ENCODE measurements at regions not wholly inside any gene's neighbourhood (a gene's known extent, or its start where the extent isn't known, plus 50 kb on each side); places are given as distances from the start of the nearest gene placed in this dataset.

- intact Hi-C loops (cut with DNase I) = loop anchor here in 1 of 2 donors (5.0 kb wide), 2 partner anchors 35 to 150 kb away; no protein-coding TSS in a partner anchor
- Histone ChIP-seq H3K27ac (no peak overlapping the region), H3K4me1 (peaks cover 24% of the 10 kb centered on the region), H3K4me3 (no peak overlapping the region), H3K36me3 (ENCODE audit: insufficient read depth in 1 of 2, low read depth in 1 of 2) (no peaks in the 10 kb centered on the region), H3K27me3 (ENCODE audit: insufficient read depth in 3 of 3, low read length in 2 of 3) (no peaks in the 10 kb centered on the region), H3K9me3 (no peaks in the 10 kb centered on the region)
- WGBS, 3 donors = 75 to 83% (median 81%) methylated on average over 2 of the region's 2 CpGs
- DNase-seq = no peak
- ATAC-seq = no peak
- TF ChIP-seq, protein P1, sequence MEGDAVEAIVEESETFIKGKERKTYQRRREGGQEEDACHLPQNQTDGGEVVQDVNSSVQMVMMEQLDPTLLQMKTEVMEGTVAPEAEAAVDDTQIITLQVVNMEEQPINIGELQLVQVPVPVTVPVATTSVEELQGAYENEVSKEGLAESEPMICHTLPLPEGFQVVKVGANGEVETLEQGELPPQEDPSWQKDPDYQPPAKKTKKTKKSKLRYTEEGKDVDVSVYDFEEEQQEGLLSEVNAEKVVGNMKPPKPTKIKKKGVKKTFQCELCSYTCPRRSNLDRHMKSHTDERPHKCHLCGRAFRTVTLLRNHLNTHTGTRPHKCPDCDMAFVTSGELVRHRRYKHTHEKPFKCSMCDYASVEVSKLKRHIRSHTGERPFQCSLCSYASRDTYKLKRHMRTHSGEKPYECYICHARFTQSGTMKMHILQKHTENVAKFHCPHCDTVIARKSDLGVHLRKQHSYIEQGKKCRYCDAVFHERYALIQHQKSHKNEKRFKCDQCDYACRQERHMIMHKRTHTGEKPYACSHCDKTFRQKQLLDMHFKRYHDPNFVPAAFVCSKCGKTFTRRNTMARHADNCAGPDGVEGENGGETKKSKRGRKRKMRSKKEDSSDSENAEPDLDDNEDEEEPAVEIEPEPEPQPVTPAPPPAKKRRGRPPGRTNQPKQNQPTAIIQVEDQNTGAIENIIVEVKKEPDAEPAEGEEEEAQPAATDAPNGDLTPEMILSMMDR (IDR thresholded peaks at IDR 0.05) = no peak
Observed at GRCh38 chr18:27411911-27412310, 226.8 kb upstream of the CHST9 start.

GRCh38 chr18:27411013-27411412 lies 225.9 kb upstream of the CHST9 start:
- H3K9me3 ChIP-seq = no peaks in the 10 kb centered on the region
- DNase-seq = no peak
- 45 to 56% (median 56%) methylated on average over 1 of the region's 1 CpG for WGBS, 3 donors
- no peak overlapping the region for H3K27ac ChIP-seq
- no peaks in the 10 kb centered on the region for H3K36me3 ChIP-seq (ENCODE audit: insufficient read depth in 1 of 2, low read depth in 1 of 2)
- TF ChIP-seq, protein P1 (IDR thresholded peaks at IDR 0.05) = no peak
- H3K4me3 ChIP-seq = no peak overlapping the region
- no peak for ATAC-seq
- intact Hi-C loops (cut with DNase I) = loop anchor here in 1 of 2 donors (5.0 kb wide), 2 partner anchors 34 to 151 kb away; no protein-coding TSS in a partner anchor
- H3K4me1 ChIP-seq = peaks cover 24% of the 10 kb centered on the region
- H3K27me3 ChIP-seq (ENCODE audit: insufficient read depth in 3 of 3, low read length in 2 of 3) = no peaks in the 10 kb centered on the region

DNA sequence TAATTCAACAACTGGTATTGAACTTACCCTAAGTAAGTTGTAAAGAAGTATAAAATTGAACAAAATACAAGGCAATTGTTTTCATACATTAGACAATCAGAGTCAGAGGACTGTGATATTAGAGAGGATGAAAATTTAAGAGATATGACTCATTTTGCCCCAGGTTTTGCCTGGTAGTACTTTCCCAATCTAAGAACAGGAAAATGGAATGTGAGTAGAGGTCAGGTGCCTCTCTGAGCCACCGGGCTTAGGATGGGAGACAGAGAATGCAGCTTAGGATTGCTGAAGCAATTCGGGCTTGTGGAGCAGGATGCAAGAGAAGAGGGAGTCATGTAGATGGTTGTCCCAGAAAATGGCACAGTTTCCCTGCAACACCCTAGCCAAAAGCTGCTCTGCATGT lies 219.7 kb upstream of the CHST9 start:
- no peaks in the 10 kb centered on the region for H3K4me1 ChIP-seq
- WGBS, 3 donors = 67 to 89% (median 72%) methylated on average over 2 of the region's 2 CpGs
- intact Hi-C loops (cut with DNase I) = loop anchor here in 1 of 2 donors (2.0 kb wide), 1 partner anchor 20 kb away; no protein-coding TSS in a partner anchor
- H3K27ac ChIP-seq = no peak overlapping the region
- H3K27me3 ChIP-seq (ENCODE audit: insufficient read depth in 3 of 3, low read length in 2 of 3) = no peaks in the 10 kb centered on the region
- ATAC-seq = no peak
- H3K9me3 ChIP-seq = no peaks in the 10 kb centered on the region
- TF ChIP-seq, protein P1 (IDR thresholded peaks at IDR 0.05) = no peak
- H3K4me3 ChIP-seq = no peak overlapping the region
- DNase-seq = no peak
- H3K36me3 ChIP-seq (ENCODE audit: insufficient read depth in 1 of 2, low read depth in 1 of 2) = no peaks in the 10 kb centered on the region

GRCh38 chr18:27400001-27400400 lies 214.9 kb upstream of the CHST9 start:
- Histone ChIP-seq H3K27ac (no peak overlapping the region), H3K4me3 (no peak overlapping the region), H3K4me1 (no peaks in the 10 kb centered on the region), H3K27me3 (ENCODE audit: insufficient read depth in 3 of 3, low read length in 2 of 3) (no peaks in the 10 kb centered on the region), H3K9me3 (no peaks in the 10 kb centered on the region), H3K36me3 (ENCODE audit: insufficient read depth in 1 of 2, low read depth in 1 of 2) (no peaks in the 10 kb centered on the region)
- TF ChIP-seq, protein P1 (IDR thresholded peaks at IDR 0.05) = no peak
- DNase-seq = no peak
- WGBS, 3 donors = 81 to 89% (median 82%) methylated on average over 9 of the region's 9 CpGs
- no peak for ATAC-seq
- intact Hi-C loops (cut with DNase I) = no loop called here

- TF ChIP-seq, protein P1 (IDR thresholded peaks at IDR 0.05) = no peak
- no peaks in the 10 kb centered on the region for H3K9me3 ChIP-seq
- no peaks in the 10 kb centered on the region for H3K27me3 ChIP-seq (ENCODE audit: insufficient read depth in 3 of 3, low read length in 2 of 3)
- ATAC-seq = no peak
- WGBS, 3 donors = 73 to 83% (median 75%) methylated on average over 1 of the region's 1 CpG
- no peaks in the 10 kb centered on the region for H3K36me3 ChIP-seq (ENCODE audit: insufficient read depth in 1 of 2, low read depth in 1 of 2)
- no peak overlapping the region for H3K4me3 ChIP-seq
- no peak for DNase-seq
- no peak overlapping the region for H3K27ac ChIP-seq
- no peaks in the 10 kb centered on the region for H3K4me1 ChIP-seq
- intact Hi-C loops (cut with DNase I) = no loop called here
Observed at GRCh38 chr18:27395752-27396151, 210.6 kb upstream of the CHST9 start.

All from psoas muscle (tissue), 7 donors.